Adipocyte (in vitro differentiated cells): ENCODE measurements at regions not wholly inside any gene's neighbourhood (a gene's known extent, or its start where the extent isn't known, plus 50 kb on each side); places are given as distances from the start of the nearest gene placed in this dataset.

Experiments
- DNase-seq: peaks from one replicate; pipeline ENCODE4 v3.0.0-alpha.2; 2015; ENCODE audit warnings: low read depth
- H3K27me3 ChIP-seq: replicated peaks from 2 replicates; pipeline ENCODE4 v1.7.0; 2013; ENCODE audit warnings: mild to moderate bottlenecking, low read length, moderate library complexity; ENCODE audit not compliant: control insufficient read depth, insufficient read depth
- H3K36me3 ChIP-seq: 2 replicates; pipeline ENCODE4 v1.7.0; 2013; ENCODE audit warnings: low read length, mild to moderate bottlenecking, moderate library complexity; ENCODE audit not compliant: control insufficient read depth, insufficient read depth, severe bottlenecking
- H3K4me1 ChIP-seq: 2 replicates; pipeline ENCODE4 v1.7.0; 2013; ENCODE audit warnings: mild to moderate bottlenecking, low read length, moderate library complexity; ENCODE audit not compliant: control insufficient read depth, insufficient read depth
- H3K4me3 ChIP-seq: 2 replicates; pipeline ENCODE4 v1.7.0; 2013; ENCODE audit warnings: mild to moderate bottlenecking, low read length, moderate library complexity
- H3K9ac ChIP-seq: 2 replicates; pipeline ENCODE4 v1.7.0; 2013; ENCODE audit warnings: mild to moderate bottlenecking, low read length, moderate library complexity
- H3K9me3 ChIP-seq: 2 replicates; pipeline ENCODE4 v1.7.0; 2013; ENCODE audit warnings: mild to moderate bottlenecking, low read length, moderate library complexity; ENCODE audit not compliant: control insufficient read depth

GRCh38 chr18:51433881-51434280 is 236.4 kb upstream of the MEX3C start:
- no peaks in the 10 kb centered on the region for H3K27me3 ChIP-seq
- H3K9ac ChIP-seq = no peak overlapping the region
- no peaks in the 10 kb centered on the region for H3K9me3 ChIP-seq
- H3K4me1 ChIP-seq = no peaks in the 10 kb centered on the region
- no peak overlapping the region for H3K4me3 ChIP-seq
- no peak for DNase-seq
- no peaks in the 10 kb centered on the region for H3K36me3 ChIP-seq

GRCh38 chr18:51437280-51438271 is 240.1 kb upstream of the MEX3C start:
- Histone ChIP-seq H3K9ac (no peak overlapping the region), H3K9me3 (no peaks in the 10 kb centered on the region)
- no peak for DNase-seq

DNA sequence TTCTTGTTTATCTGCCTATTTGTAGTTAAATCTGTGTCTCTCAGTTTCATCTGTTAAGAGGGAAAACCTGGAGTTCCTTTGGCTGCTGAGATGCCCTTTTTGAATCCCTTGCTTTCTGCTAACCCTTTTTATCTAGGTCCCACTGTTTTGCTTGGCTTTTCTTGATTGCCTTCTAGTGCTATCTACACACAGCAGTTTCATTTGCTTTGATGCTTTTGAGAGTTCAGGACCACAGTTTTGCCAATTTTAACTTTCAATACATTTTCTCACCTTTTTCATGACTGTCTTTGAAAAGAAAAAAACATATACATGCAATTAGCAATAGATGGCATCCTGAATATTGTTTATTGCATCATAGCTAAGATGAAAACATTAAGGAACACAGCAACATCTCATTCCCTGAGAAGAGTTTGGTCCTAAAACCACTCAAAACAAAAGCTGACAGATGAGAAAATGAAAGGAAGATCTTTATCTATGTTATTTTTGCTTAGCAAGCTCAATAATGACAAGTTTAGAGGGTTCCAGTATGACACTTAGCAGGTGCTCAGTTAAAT is 241.4 kb upstream of the MEX3C start:
- Histone ChIP-seq H3K9me3 (no peaks in the 10 kb centered on the region), H3K27me3 (peaks cover 4% of the 10 kb centered on the region), H3K9ac (no peak overlapping the region), H3K4me1 (no peaks in the 10 kb centered on the region), H3K36me3 (no peaks in the 10 kb centered on the region), H3K4me3 (no peak overlapping the region)
- no peak for DNase-seq

More at GRCh38 chr18:51437280-51438271, 240.1 kb upstream of the MEX3C start:
- H3K36me3 ChIP-seq = no peaks in the 10 kb centered on the region
- no peak overlapping the region for H3K4me3 ChIP-seq
- H3K4me1 ChIP-seq = no peaks in the 10 kb centered on the region
- peaks cover 4% of the 10 kb centered on the region for H3K27me3 ChIP-seq

DNA sequence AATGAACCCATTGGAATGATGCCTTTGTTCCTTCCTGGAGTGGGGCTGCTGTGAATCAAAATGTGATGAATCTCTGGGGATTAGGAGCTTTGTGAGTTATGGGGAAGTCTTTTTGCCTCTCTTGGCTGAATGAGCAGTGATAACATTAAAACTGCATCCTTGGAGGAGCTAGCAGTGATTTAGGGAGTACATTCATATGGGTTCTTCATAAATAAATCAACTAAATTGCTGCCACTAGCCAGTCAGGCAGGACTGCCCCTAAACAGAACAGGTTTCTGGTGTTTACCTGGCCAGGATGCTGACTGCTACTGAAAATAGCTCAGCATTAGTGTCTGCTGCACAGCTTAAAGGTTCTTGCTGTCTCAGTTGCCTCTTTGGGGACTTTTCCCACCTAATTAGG is 244.5 kb upstream of the MEX3C start:
- Histone ChIP-seq H3K9me3 (no peaks in the 10 kb centered on the region), H3K4me1 (no peaks in the 10 kb centered on the region), H3K9ac (no peak overlapping the region), H3K4me3 (no peak overlapping the region), H3K36me3 (no peaks in the 10 kb centered on the region), H3K27me3 (peaks cover 4% of the 10 kb centered on the region)
- no peak for DNase-seq

DNA sequence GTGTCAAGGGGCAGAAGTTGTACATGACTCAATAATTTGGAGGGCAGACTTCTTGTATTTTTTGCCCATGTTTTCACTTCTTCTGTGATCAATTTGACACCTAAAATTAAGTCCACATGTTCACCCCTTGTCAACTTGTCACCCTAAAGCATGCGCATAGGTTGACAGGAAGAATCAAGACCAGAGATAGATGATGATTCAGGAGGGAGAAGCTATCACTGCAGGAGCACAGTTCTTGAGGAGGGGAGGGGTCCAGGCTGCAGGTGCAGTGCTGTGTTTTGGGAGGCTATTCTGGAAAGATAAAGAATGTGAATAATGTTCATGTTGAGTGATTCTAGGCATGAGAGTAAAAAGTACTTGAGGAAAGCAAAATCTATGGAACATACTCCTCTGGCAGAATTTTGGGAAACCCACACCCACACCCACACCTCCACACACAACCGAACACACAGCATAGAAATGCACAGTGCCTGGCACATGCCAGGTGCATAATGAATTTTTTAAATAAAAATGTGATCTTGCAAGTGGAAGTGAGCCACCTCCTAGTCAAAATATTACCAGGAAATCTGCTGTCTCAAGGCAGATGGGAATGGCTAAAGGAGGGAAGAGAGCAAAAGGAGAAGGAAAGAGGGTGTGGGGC is 249.2 kb upstream of the MEX3C start:
- Histone ChIP-seq H3K27me3 (peaks cover 3% of the 10 kb centered on the region), H3K9me3 (no peaks in the 10 kb centered on the region), H3K4me3 (no peak overlapping the region), H3K36me3 (no peaks in the 10 kb centered on the region), H3K9ac (no peak overlapping the region), H3K4me1 (no peaks in the 10 kb centered on the region)
- no peak for DNase-seq

DNA sequence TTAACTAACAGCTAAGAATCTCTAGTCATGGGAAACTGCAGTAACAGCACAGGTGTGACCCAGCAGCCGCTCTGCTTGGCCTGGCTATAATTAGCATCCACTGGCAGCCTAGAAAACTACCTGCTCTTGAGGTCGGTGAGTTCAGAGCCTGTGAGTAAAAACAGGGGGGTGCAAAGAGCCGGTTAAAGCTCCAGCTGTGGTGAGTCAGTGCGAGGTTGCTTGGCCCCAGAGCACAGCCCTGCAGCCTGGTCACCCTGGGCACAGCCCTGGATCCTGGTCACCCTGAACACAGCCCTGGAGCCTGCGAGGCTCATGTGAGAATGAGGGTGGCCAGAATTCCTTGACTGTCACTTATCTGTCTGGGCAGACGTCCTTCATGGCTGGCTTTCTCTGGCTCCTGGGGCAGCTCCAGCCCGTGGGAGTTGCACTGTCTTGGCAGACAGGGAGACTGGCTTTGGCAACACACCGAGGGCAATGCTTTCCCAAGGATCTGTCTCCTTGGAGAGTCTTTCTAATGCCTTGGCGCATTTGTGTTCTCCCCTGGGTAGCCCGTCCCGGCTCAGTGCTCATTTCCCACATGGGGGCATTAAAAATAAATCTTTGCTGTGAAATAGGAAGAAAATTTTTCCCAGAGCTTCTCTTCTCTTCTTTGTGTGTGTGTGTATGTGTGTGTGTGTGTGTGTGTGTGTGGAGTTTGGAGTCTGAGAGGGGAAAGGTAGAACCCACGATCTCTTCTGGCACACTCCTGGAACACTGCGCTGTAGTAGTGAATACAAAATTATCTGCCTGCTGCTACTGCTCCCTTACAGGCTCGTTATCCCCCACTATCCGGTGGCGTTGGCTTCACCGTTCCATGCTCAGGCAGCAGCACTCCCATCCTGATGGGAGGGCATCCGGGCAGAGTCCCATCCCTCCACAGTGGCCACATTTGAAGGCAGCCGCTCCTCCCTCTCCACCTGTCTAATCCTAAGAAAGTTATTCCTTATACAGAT is 250.2 kb upstream of the MEX3C start:
- no peaks in the 10 kb centered on the region for H3K27me3 ChIP-seq
- H3K4me3 ChIP-seq = no peak overlapping the region
- no peaks in the 10 kb centered on the region for H3K9me3 ChIP-seq
- H3K9ac ChIP-seq = no peak overlapping the region
- no peak for DNase-seq
- no peaks in the 10 kb centered on the region for H3K36me3 ChIP-seq
- no peaks in the 10 kb centered on the region for H3K4me1 ChIP-seq

DNA sequence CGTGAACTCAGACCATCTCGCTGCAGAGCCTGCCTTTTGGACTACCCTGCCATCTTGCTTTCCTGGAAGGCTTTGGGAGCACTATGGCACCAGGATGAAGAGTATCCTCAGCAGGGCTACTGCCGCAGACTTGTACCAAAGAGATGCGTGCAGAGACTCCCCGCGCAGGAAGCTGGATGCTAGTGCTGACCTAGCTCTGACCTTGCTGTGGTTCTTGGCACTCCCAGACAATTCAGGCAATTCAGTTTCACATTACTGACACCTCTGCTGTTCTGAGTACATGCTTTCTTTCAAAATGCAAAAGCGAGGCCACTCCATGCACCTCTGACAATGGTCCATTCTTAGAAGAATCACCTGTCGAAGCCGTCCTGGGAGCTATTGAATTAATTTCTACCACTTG is 251.5 kb upstream of the MEX3C start:
- H3K9me3 ChIP-seq = no peaks in the 10 kb centered on the region
- no peaks in the 10 kb centered on the region for H3K4me1 ChIP-seq
- DNase-seq = no peak
- no peaks in the 10 kb centered on the region for H3K27me3 ChIP-seq
- H3K4me3 ChIP-seq = no peak overlapping the region
- no peaks in the 10 kb centered on the region for H3K36me3 ChIP-seq
- H3K9ac ChIP-seq = no peak overlapping the region

DNA sequence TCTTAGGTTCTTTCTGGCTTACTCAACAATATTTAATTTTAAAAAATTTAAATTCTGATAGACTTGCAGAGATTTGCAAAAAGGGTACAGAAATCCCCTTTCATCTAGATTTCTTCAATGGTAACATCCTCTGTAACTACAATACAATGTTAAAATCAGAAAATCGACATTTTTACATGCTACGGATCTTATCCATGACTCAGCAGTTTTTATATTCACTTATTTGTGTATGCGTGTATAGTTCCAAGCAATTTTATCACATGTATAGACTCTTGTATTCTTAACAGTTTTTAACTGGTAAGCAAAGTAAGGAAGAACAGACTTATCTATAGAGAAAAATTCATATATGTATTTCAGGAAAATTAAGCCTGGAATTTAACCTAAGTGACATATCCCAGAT is 256.1 kb upstream of the MEX3C start:
- H3K4me1 ChIP-seq = no peaks in the 10 kb centered on the region
- no peak for DNase-seq
- H3K9me3 ChIP-seq = no peaks in the 10 kb centered on the region
- H3K27me3 ChIP-seq = no peaks in the 10 kb centered on the region
- no peak overlapping the region for H3K4me3 ChIP-seq
- no peaks in the 10 kb centered on the region for H3K36me3 ChIP-seq
- no peak overlapping the region for H3K9ac ChIP-seq

- Histone ChIP-seq H3K4me1 (no peaks in the 10 kb centered on the region), H3K9me3 (no peaks in the 10 kb centered on the region), H3K36me3 (no peaks in the 10 kb centered on the region), H3K4me3 (no peak overlapping the region), H3K9ac (no peak overlapping the region), H3K27me3 (no peaks in the 10 kb centered on the region)
- DNase-seq = no peak
Measured at GRCh38 chr18:51458861-51459260, 261.4 kb upstream of the MEX3C start.

DNA sequence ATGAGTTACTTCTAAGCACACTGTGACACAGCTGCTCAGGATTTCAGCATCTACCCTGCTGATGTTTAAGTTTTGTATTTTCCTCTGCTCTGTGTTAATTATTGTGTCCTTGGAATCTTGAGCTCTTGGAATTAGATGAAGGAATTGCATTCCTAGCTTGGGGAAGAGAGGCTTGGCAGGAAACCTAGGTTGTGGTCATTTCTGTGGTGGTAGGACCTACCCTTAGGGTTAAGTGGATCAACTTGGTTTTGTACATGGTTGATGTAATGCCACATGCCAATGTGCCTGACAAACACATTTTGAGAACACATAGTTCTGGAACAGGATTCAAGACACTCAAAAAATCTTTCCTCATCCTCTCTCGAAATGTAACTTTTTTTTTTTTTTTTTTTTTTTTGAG is 264.5 kb upstream of the MEX3C start:
- H3K9ac ChIP-seq = no peak overlapping the region
- no peaks in the 10 kb centered on the region for H3K36me3 ChIP-seq
- H3K27me3 ChIP-seq = no peaks in the 10 kb centered on the region
- no peak for DNase-seq
- no peak overlapping the region for H3K4me3 ChIP-seq
- H3K4me1 ChIP-seq = no peaks in the 10 kb centered on the region
- H3K9me3 ChIP-seq = no peaks in the 10 kb centered on the region
